IPS-15b (cell line): ENCODE measurements at regions not wholly inside any gene's neighbourhood (a gene's known extent, or its start where the extent isn't known, plus 50 kb on each side); places are given as distances from the start of the nearest gene placed in this dataset.

Experiments used
- H3K27me3 ChIP-seq: one replicate; pipeline ENCODE4 v1.6.1; 2013; ENCODE audit warnings: low read length; ENCODE audit not compliant: control insufficient read depth, insufficient read depth
- H3K36me3 ChIP-seq: one replicate; pipeline ENCODE4 v1.6.1; 2013; ENCODE audit warnings: low read length; ENCODE audit not compliant: control insufficient read depth, insufficient read depth
- H3K4me1 ChIP-seq: one replicate; pipeline ENCODE4 v1.6.1; 2013; ENCODE audit warnings: mild to moderate bottlenecking, low read length; ENCODE audit not compliant: control insufficient read depth, insufficient read depth
- H3K4me3 ChIP-seq: one replicate; pipeline ENCODE4 v1.5.1; 2013; ENCODE audit warnings: low read depth, low read length
- H3K9ac ChIP-seq: one replicate; pipeline ENCODE4 v1.6.1; 2013; ENCODE audit warnings: low read depth, mild to moderate bottlenecking, low read length
- H3K9me3 ChIP-seq: one replicate; pipeline ENCODE4 v1.6.1; 2013; ENCODE audit warnings: mild to moderate bottlenecking, low read length; ENCODE audit not compliant: control insufficient read depth, insufficient read depth

DNA sequence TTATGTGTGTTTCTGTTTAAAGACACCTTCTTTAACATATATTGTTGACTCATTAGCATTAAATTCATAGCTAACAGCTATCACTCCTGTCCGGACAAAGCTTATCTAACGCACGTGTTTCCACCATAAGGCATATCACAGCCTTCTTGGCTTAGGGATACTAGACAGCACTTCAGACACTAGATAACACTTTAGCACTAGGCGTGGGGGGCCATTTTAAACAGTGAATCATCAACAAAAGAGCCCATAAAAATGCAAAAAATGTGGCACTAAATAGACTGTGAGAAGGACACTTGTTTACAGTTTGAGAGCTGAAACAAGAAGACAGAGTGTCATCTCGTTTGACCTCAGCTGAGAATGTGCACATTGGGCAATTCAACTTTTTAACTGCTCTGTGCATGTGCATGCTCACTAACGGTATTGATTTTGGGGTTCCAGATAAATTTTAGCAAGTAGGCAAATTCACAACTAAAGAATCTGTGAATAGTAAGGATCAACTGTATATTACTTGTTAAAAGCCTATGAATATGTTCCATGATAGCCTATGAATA is 58.9 kb upstream of the RAI2 start:
- H3K9ac ChIP-seq, result no peak overlapping the region
- no peaks in the 10 kb centered on the region for H3K9me3 ChIP-seq
- H3K4me1 ChIP-seq, result no peaks in the 10 kb centered on the region
- H3K36me3 ChIP-seq, result no peaks in the 10 kb centered on the region
- H3K4me3 ChIP-seq, result no peak overlapping the region
- H3K27me3 ChIP-seq, result no peaks in the 10 kb centered on the region

- Histone ChIP-seq H3K36me3 (no peaks in the 10 kb centered on the region), H3K27me3 (no peaks in the 10 kb centered on the region), H3K9me3 (no peaks in the 10 kb centered on the region), H3K4me1 (no peaks in the 10 kb centered on the region), H3K9ac (no peak overlapping the region), H3K4me3 (no peak overlapping the region)
Measured at GRCh38 chrX:17917945-17918577, 57.0 kb upstream of the RAI2 start.

- Histone ChIP-seq H3K4me3 (no peak overlapping the region), H3K27me3 (no peaks in the 10 kb centered on the region), H3K36me3 (no peaks in the 10 kb centered on the region), H3K9ac (no peak overlapping the region), H3K4me1 (no peaks in the 10 kb centered on the region), H3K9me3 (no peaks in the 10 kb centered on the region)
Measured at GRCh38 chrX:17913801-17914200, 52.7 kb upstream of the RAI2 start.
